Transverse colon (tissue), 4 donors: ENCODE measurements at regions not wholly inside any gene's neighbourhood (a gene's known extent, or its start where the extent isn't known, plus 50 kb on each side); places are given as distances from the start of the nearest gene placed in this dataset.

ENCODE experiments used
- CTCF ChIP-seq, 5 experiments: fragments of 200-600 bp in 3 of 5; fragments of 450-650 bp in 2 of 5; sonication (generic) in 3 of 5; IDR thresholded peaks; 1 replicate in 2 of 5; 2 replicates in 3 of 5; pipeline ENCODE4 v1.5.1; 2016 to 2017; ENCODE audit warnings: antibody characterized with exemption in 5 of 5, inconsistent platforms in 3 of 5, mild to moderate bottlenecking in 2 of 5, moderate library complexity in 1 of 5
- EP300 ChIP-seq: sonication (generic); formaldehyde crosslinking; IDR thresholded peaks from one replicate; pipeline ENCODE4 v1.6.1; 2017; ENCODE audit warnings: antibody characterized with exemption, low read depth
- POLR2AphosphoS5 ChIP-seq, 3 donors: sonication (generic); formaldehyde crosslinking; IDR thresholded peaks; one replicate each; pipeline ENCODE4 v1.6.1; 2016; ENCODE audit warnings: antibody characterized with exemption in 3 of 3

DNA sequence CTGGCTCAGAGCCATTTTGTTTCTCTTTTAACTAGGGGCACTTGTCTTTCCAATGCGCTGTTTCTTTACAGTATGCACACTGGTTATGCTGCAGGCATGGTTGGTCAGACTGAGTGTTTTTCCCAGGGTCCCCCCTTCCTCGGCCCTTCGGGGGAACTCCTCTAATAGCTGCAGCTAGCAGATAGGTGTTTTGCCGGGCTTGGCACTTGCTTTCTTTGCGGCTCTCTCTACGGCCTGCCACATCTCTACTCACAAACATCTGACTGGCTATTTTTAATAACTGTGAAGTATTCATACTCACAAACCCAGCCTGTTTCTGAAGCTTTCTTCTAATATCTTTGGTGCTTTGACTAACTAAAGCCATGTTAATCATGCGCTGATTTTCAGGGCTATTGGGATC, 89.4 kb downstream of the SLC25A15 start:
- TF ChIP-seq CTCF (IDR thresholded peaks at IDR 0.05) (no peak), EP300 (no peak), POLR2AphosphoS5 (IDR thresholded peaks at IDR 0.05) (no peak)
